Midbrain (tissue), 1 donor: ENCODE measurements at regions not wholly inside any gene's neighbourhood (a gene's known extent, or its start where the extent isn't known, plus 50 kb on each side); places are given as distances from the start of the nearest gene placed in this dataset.
A peak's percentile ranks its signal among the peaks of the same experiment; 100 is the strongest.

Experiments used
- DNase-seq: peaks from one replicate; lab custom pipeline; 2025; lab: John Stamatoyannopoulos, UW

- DNase-seq = no peak
Measured at GRCh38 chr4:14700544-14700943, 301.7 kb upstream of the CPEB2 start.

GRCh38 chr4:14701389-14701788 is 300.9 kb upstream of the CPEB2 start:
- no peak for DNase-seq

- DNase-seq = no peak
Measured at GRCh38 chr4:14701896-14702295, 300.4 kb upstream of the CPEB2 start.

- DNase-seq = no peak
Measured at GRCh38 chr4:14708574-14708973, 293.7 kb upstream of the CPEB2 start.

GRCh38 chr4:14711259-14711658 is 291.0 kb upstream of the CPEB2 start:
- no peak for DNase-seq

- no peak for DNase-seq
Measured at GRCh38 chr4:14716691-14717090, 285.6 kb upstream of the CPEB2 start.

- DNase-seq = no peak
Measured at GRCh38 chr4:14719053-14719452, 283.2 kb upstream of the CPEB2 start.

- no peak for DNase-seq
Measured at GRCh38 chr4:14726441-14726840, 275.8 kb upstream of the CPEB2 start.

- DNase-seq = no peak
Measured at GRCh38 chr4:14726877-14727361, 275.4 kb upstream of the CPEB2 start.

- no peak for DNase-seq
Measured at GRCh38 chr4:14729282-14730000, 272.8 kb upstream of the CPEB2 start.

GRCh38 chr4:14742054-14742453 is 260.2 kb upstream of the CPEB2 start:
- no peak for DNase-seq

- DNase-seq = no peak
Measured at GRCh38 chr4:14743172-14743571, 259.1 kb upstream of the CPEB2 start.

GRCh38 chr4:14743601-14744000 is 258.7 kb upstream of the CPEB2 start:
- no peak for DNase-seq

GRCh38 chr4:14744346-14744745 is 257.9 kb upstream of the CPEB2 start:
- no peak for DNase-seq

- DNase-seq = peak; percentile 18
Measured at GRCh38 chr4:14749910-14750309, 252.4 kb upstream of the CPEB2 start.

GRCh38 chr4:14752341-14753046 is 249.8 kb upstream of the CPEB2 start:
- DNase-seq = no peak

- DNase-seq = no peak
Measured at GRCh38 chr4:14767142-14767541, 235.1 kb upstream of the CPEB2 start.

- DNase-seq = no peak
Measured at GRCh38 chr4:14768449-14768848, 233.8 kb upstream of the CPEB2 start.

- no peak for DNase-seq
Measured at GRCh38 chr4:14769993-14770392, 232.3 kb upstream of the CPEB2 start.

- no peak for DNase-seq
Measured at GRCh38 chr4:14771094-14771493, 231.2 kb upstream of the CPEB2 start.

GRCh38 chr4:14771504-14772175 is 230.6 kb upstream of the CPEB2 start:
- no peak for DNase-seq

- DNase-seq = no peak
Measured at GRCh38 chr4:14772388-14772787, 229.9 kb upstream of the CPEB2 start.
